ENCODE measurements at regions not wholly inside any gene's neighbourhood (a gene's known extent, or its start where the extent isn't known, plus 50 kb on each side); places are given as distances from the start of the nearest gene placed in this dataset.

- POLR2A ChIA-PET: no interaction called here
- Histone ChIP-seq H3K4me3 (ENCODE audit: low read depth, low read length) (no peak overlapping the region), H3K36me3 (ENCODE audit: control insufficient read depth, insufficient read depth, low read length) (no peaks in the 10 kb centered on the region), H3K4me1 (no peaks in the 10 kb centered on the region), H3K27me3 (replicated peaks; ENCODE audit: control insufficient read depth, insufficient read depth, low read length) (no peaks in the 10 kb centered on the region), H3K9me3 (no peaks in the 10 kb centered on the region)
- H3K27ac Mint-ChIP-seq (ENCODE audit: unreplicated experiment): no peak overlapping the region
- TF ChIP-seq CTCF (IDR thresholded peaks at IDR 0.05; ENCODE audit: insufficient read depth in 1 of 2, low read depth in 1 of 2, low read length in 1 of 2, severe bottlenecking in 1 of 2, unreplicated experiment in 1 of 2): no peak
- CTCF ChIA-PET: no interaction called here
- intact Hi-C loops (cut with micrococcal nuclease; ENCODE audit: unreplicated experiment): no loop called here
- H3K9me3 Mint-ChIP-seq (ENCODE audit: unreplicated experiment): no peaks in the 10 kb centered on the region
- H3K27me3 Mint-ChIP-seq (ENCODE audit: insufficient read depth, unreplicated experiment): peaks cover 17% of the 10 kb centered on the region
- H3K4me3 Mint-ChIP-seq (ENCODE audit: unreplicated experiment): no peak overlapping the region
- no peak for DNase-seq
- H3K4me1 Mint-ChIP-seq (ENCODE audit: low read depth, unreplicated experiment): no peaks in the 10 kb centered on the region
- BruUV-seq (replicated peaks): no TSS peak
- H3K36me3 Mint-ChIP-seq (ENCODE audit: insufficient read depth, unreplicated experiment): no peaks in the 10 kb centered on the region
These were observed 171.7 kb downstream of the ABCC12 start for GRCh38 chr16:47983999-47984580.

GRCh38 chr16:47980212-47980611, 175.6 kb downstream of the ABCC12 start:
- H3K27me3 ChIP-seq (replicated peaks; ENCODE audit: control insufficient read depth, insufficient read depth, low read length): no peaks in the 10 kb centered on the region
- H3K36me3 ChIP-seq (ENCODE audit: control insufficient read depth, insufficient read depth, low read length): no peaks in the 10 kb centered on the region
- no peaks in the 10 kb centered on the region for H3K9me3 ChIP-seq
- no peaks in the 10 kb centered on the region for H3K9me3 Mint-ChIP-seq (ENCODE audit: unreplicated experiment)
- H3K4me3 Mint-ChIP-seq (ENCODE audit: unreplicated experiment): no peak overlapping the region
- CTCF ChIA-PET: no interaction called here
- no peaks in the 10 kb centered on the region for H3K36me3 Mint-ChIP-seq (ENCODE audit: insufficient read depth, unreplicated experiment)
- H3K4me1 Mint-ChIP-seq (ENCODE audit: low read depth, unreplicated experiment): no peaks in the 10 kb centered on the region
- no peak for DNase-seq
- TF ChIP-seq CTCF (IDR thresholded peaks at IDR 0.05; ENCODE audit: insufficient read depth in 1 of 2, low read depth in 1 of 2, low read length in 1 of 2, severe bottlenecking in 1 of 2, unreplicated experiment in 1 of 2): no peak
- no peak overlapping the region for H3K27ac Mint-ChIP-seq (ENCODE audit: unreplicated experiment)
- intact Hi-C loops (cut with micrococcal nuclease; ENCODE audit: unreplicated experiment): no loop called here
- peaks cover 5% of the 10 kb centered on the region for H3K27me3 Mint-ChIP-seq (ENCODE audit: insufficient read depth, unreplicated experiment)
- POLR2A ChIA-PET: no interaction called here
- H3K4me3 ChIP-seq (ENCODE audit: low read depth, low read length): no peak overlapping the region
- H3K4me1 ChIP-seq: peaks cover 11% of the 10 kb centered on the region; the same call in 1 of the 2 replicates
- BruUV-seq (replicated peaks): no TSS peak

- H3K4me3 Mint-ChIP-seq (ENCODE audit: unreplicated experiment): no peak overlapping the region
- no peak for TF ChIP-seq CTCF (IDR thresholded peaks at IDR 0.05; ENCODE audit: insufficient read depth in 1 of 2, low read depth in 1 of 2, low read length in 1 of 2, severe bottlenecking in 1 of 2, unreplicated experiment in 1 of 2)
- H3K9me3 Mint-ChIP-seq (ENCODE audit: unreplicated experiment): no peaks in the 10 kb centered on the region
- peaks cover 4% of the 10 kb centered on the region for H3K27me3 Mint-ChIP-seq (ENCODE audit: insufficient read depth, unreplicated experiment)
- DNase-seq: no peak
- ChIA-PET CTCF (no interaction called here), POLR2A (no interaction called here)
- H3K36me3 Mint-ChIP-seq (ENCODE audit: insufficient read depth, unreplicated experiment): no peaks in the 10 kb centered on the region
- no TSS peak for BruUV-seq (replicated peaks)
- intact Hi-C loops (cut with micrococcal nuclease; ENCODE audit: unreplicated experiment): loop anchor here (10.0 kb wide), 1 partner anchor 75 kb away; no protein-coding TSS in a partner anchor
- Histone ChIP-seq H3K27me3 (replicated peaks; ENCODE audit: control insufficient read depth, insufficient read depth, low read length) (no peaks in the 10 kb centered on the region), H3K4me1 (peaks cover 11% of the 10 kb centered on the region; the same call in 1 of the 2 replicates), H3K4me3 (ENCODE audit: low read depth, low read length) (no peak overlapping the region), H3K36me3 (ENCODE audit: control insufficient read depth, insufficient read depth, low read length) (no peaks in the 10 kb centered on the region), H3K9me3 (no peaks in the 10 kb centered on the region)
- H3K4me1 Mint-ChIP-seq (ENCODE audit: low read depth, unreplicated experiment): no peaks in the 10 kb centered on the region
- no peak overlapping the region for H3K27ac Mint-ChIP-seq (ENCODE audit: unreplicated experiment)
These were observed 176.1 kb downstream of the ABCC12 start for GRCh38 chr16:47979616-47980182.

Measured in Caco-2 (cell line).